Stimulated activated naive CD8-positive, alpha-beta T cell treated with anti-CD3 and anti-CD28 coated beads, Interleukin-15, Interleukin-2, amounts not matched to agents 100 U/mL and 50 U/mL, for 24 hours (primary cell): ENCODE measurements at regions not wholly inside any gene's neighbourhood (a gene's known extent, or its start where the extent isn't known, plus 50 kb on each side); places are given as distances from the start of the nearest gene placed in this dataset.
"Not testable (repeated sequence)": the region's sequence is repeated elsewhere in the genome, so short reads cannot be mapped to it uniquely, and the experiment has no call there.

Source experiments
- ATAC-seq: fragments of 150-1000 bp; cut with Tn5 transposase; one replicate; pipeline ENCODE4 v1.10.0; 2021
- DNase-seq: peaks from one replicate; pipeline ENCODE4 v3.0.0; 2021

GRCh38 chr18:71355599-71355998, 1066.8 kb downstream of the SOCS6 start:
- not testable (repeated sequence) for DNase-seq, ATAC-seq

DNA sequence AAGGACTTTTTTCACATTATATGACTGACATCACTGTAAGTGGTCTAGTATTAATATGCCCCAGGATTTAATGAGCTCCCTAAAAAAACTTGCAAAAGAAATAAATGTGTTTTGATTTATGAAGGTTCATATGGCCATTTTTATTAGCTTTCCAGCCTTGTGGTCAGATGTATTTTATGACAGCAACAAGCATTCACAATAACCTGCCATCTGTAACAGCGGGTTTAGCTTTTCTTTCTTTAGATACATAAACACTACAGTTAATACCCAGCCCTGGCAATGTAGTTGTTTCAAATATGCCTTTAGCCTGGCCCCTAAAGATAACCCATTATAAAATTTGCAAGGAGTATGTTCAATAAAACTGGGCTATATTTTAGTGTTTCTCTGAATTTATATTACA, 1063.8 kb downstream of the SOCS6 start:
- DNase-seq (no peak), ATAC-seq (no peak)

GRCh38 chr18:71336576-71337210, 1047.8 kb downstream of the SOCS6 start:
- DNase-seq: no peak
- ATAC-seq: no peak

- DNase-seq: no peak
These were observed 1040.7 kb downstream of the SOCS6 start for GRCh38 chr18:71329563-71329962.

DNA sequence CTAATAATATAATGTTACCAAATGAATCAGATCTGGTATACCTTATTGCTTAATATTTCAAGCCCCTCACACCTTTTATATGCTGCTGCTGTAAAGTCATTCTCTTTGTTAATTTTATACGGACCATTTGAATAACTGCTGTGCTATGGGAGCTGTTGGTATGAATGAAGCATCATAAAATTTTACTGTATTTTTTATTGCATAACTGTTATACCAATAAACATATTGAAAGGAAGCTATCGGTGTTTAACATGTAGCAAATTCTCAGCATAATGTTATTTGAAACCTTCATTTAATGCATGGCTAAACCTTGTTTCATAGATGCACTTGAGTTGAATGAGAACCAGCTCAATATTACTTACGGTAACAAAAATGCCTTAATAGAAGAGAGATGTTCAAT, 1040.3 kb downstream of the SOCS6 start:
- ATAC-seq: no peak

More at GRCh38 chr18:71329563-71329962, 1040.7 kb downstream of the SOCS6 start:
- no peak for ATAC-seq

GRCh38 chr18:71327850-71328249, 1039.0 kb downstream of the SOCS6 start:
- no peak for ATAC-seq
- DNase-seq: no peak

More for the DNA sequence above, 1040.3 kb downstream of the SOCS6 start:
- DNase-seq: no peak

DNA sequence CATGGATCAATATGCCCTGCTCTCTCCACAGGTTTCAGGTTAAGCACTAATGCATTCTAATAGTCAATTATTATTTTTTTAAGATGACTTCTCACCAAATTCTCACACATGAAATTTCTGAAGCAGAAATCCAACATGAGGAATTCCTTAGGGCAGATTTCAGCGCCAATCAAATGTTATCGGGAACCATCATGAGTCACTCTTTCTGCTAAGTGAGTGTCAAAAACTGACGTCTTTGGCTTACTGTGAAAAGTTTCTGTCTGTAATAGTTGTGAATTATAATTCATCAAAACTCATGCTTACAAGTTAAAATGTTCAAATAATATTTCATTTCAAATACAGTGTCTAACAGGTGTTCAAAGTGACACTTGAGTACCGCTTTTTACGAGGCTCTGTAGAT, 1038.6 kb downstream of the SOCS6 start:
- DNase-seq (no peak), ATAC-seq (no peak)

DNA sequence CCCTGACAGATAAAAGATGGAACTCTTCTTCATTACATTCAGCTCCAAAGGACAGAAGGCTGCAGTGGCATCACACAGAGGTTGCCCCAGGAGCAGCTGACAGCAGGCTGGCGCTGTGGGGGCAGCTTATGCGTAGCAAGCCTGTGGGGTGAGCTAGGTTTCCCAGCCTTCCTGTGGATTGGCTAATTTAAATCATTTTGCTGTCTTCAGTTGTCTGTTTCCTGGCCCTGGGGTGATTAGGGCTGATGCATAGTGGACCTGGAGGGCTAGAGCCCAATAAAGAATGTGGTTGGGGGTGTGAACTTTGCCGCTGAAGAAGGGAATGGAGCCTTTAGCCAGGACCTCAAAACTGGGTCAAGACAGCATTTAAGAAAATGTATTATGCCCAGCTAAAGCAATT, 1038.0 kb downstream of the SOCS6 start:
- no peak for ATAC-seq
- DNase-seq: no peak

- no peak for DNase-seq
- ATAC-seq: no peak
These were observed 1035.5 kb downstream of the SOCS6 start for GRCh38 chr18:71324356-71324755.

DNA sequence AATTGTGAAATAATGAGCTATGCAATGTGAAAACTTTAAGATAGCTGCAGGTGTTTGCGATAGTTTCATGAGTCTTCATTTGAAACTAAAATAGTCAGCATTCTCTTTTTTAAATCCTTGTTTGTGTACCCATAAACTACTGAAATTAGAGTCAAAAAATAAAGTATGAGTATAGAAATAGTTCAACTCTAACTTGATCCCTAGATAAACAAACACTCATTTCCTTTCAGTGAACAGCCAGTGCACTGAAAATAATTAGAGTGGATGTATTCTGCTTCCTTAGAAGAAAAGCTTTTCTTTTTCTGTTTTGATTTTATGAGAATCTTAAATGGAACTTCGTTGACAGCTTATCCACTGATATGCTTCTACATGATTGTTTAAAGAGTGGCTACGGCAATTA, 1033.4 kb downstream of the SOCS6 start:
- ATAC-seq (no peak), DNase-seq (no peak)

DNA sequence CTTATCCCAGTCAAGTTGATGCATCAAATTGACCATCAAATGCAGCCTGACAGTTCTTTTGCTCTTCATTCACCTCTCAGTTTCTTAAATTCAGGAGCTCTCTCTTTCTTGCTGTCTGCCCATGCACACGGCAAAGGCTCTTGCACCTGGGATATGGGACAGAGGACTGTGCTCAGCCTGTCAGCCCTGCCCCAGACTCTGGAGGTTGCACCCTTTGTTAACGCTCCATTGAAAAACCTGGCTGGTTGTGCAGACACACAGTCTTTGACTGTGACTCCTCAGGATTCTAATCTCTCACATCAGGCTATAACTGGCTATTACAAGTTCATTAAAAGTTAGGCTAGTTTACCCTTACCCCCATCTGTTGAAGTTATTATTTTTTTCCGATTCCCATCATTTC, 1032.5 kb downstream of the SOCS6 start:
- ATAC-seq: no peak
- no peak for DNase-seq

- no peak for ATAC-seq
- no peak for DNase-seq
These were observed 1016.0 kb downstream of the SOCS6 start for GRCh38 chr18:71304856-71305255.

DNA sequence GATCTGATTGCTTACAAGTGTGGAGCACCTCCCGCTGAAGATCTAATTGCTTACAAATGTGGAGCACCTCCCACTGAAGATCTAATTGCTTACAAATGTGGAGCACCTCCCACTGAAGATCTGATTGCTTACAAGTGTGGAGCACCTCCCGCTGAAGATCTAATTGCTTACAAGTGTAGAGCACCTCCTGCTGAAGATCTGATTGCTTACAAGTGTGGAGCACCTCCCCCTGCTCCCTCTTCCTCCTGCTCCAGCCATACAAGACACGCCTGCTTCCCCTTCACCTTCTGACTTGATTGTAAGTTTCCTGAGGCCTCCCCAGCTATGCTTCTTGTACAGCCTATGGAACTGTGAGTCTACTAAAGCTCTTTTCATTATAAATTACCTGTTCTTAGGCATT, 1014.9 kb downstream of the SOCS6 start:
- ATAC-seq, DNase-seq: not testable (repeated sequence)

- ATAC-seq (no peak), DNase-seq (no peak)
These were observed 1012.8 kb downstream of the SOCS6 start for GRCh38 chr18:71301596-71301995.

GRCh38 chr18:71294201-71294600, 1005.4 kb downstream of the SOCS6 start:
- not testable (repeated sequence) for ATAC-seq, DNase-seq

- ATAC-seq: no peak
- DNase-seq: no peak
These were observed 1004.5 kb downstream of the SOCS6 start for GRCh38 chr18:71293322-71293721.

- DNase-seq: no peak
- no peak for ATAC-seq
These were observed 998.4 kb downstream of the SOCS6 start for GRCh38 chr18:71287268-71287667.

- DNase-seq (no peak), ATAC-seq (no peak)
These were observed 963.6 kb downstream of the SOCS6 start for GRCh38 chr18:71252351-71252865.

DNA sequence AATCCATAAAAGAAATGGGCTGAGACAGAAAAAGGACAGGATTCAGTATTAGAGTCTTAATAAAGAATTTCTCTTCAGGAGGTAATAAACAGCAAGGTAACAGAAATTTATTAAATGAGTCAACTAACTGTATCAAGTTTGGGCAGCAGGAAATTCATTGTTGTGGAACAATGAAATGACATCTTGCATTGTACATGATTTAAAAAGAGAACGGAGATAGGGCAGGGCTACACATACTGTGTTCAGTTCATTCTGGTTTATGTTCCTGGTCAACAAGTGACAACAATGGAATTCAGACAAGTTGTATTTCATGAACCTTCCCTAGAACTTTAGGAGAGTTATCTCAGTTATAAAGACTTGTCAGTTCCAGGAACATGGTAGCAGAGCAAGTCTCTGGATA, 961.3 kb downstream of the SOCS6 start:
- no peak for DNase-seq
- no peak for ATAC-seq

GRCh38 chr18:71249791-71250190, 960.9 kb downstream of the SOCS6 start:
- no peak for DNase-seq
- no peak for ATAC-seq

GRCh38 chr18:71242981-71243380, 954.1 kb downstream of the SOCS6 start:
- no peak for ATAC-seq
- DNase-seq: no peak

- ATAC-seq (no peak), DNase-seq (no peak)
These were observed 950.3 kb downstream of the SOCS6 start for GRCh38 chr18:71238974-71239624.

- DNase-seq (no peak), ATAC-seq (no peak)
These were observed 948.8 kb downstream of the SOCS6 start for GRCh38 chr18:71237641-71238040.

DNA sequence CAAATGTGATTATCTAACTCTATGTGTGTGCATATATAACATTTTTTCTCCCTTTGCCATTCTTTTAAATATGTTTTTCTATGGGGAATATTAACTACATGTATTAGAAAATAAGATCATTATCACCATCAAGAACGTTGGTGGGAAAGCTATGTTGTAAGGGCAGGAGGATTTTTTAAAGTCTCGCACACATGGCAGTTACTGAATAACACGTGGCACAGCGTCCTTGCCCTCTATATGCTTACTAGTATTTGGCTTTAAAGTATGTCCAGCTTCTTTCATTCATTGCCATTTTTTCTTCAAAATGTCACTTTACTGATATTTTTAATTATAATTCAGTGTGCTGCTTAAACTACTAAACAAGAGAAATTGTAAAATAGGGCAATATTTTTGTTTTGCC, 944.3 kb downstream of the SOCS6 start:
- DNase-seq (no peak), ATAC-seq (no peak)
